MM.1S (cell line): ENCODE measurements at regions not wholly inside any gene's neighbourhood (a gene's known extent, or its start where the extent isn't known, plus 50 kb on each side); places are given as distances from the start of the nearest gene placed in this dataset.

Experiments
- DNase-seq: peaks from one replicate; pipeline ENCODE4 v3.0.0-alpha.2; 2015
- H2AFZ ChIP-seq: fragments of 300-600 bp; sonication (generic); 2 replicates; pipeline ENCODE4 v1.6.0; 2016; ENCODE audit warnings: antibody characterized with exemption, low read length
- H3F3A ChIP-seq: fragments of 300-600 bp; sonication (generic); 2 replicates; pipeline ENCODE4 v1.6.1; 2016; ENCODE audit warnings: mild to moderate bottlenecking, antibody characterized with exemption, low read length, moderate library complexity, mixed read lengths; ENCODE audit not compliant: insufficient read depth
- H3K27ac ChIP-seq: fragments of 300-600 bp; sonication (generic); 2 replicates; pipeline ENCODE4 v1.5.1; 2016; ENCODE audit warnings: mild to moderate bottlenecking, low read length
- H3K27me3 ChIP-seq: fragments of 300-600 bp; sonication (generic); replicated peaks from 2 replicates; pipeline ENCODE4 v1.6.0; 2016; ENCODE audit warnings: low read length; ENCODE audit not compliant: insufficient read depth
- H3K36me3 ChIP-seq: fragments of 300-600 bp; sonication (generic); replicated peaks from 2 replicates; pipeline ENCODE4 v1.6.1; 2016; ENCODE audit warnings: mild to moderate bottlenecking, low read length, mixed read lengths; ENCODE audit not compliant: insufficient read depth
- H3K4me1 ChIP-seq: fragments of 300-600 bp; sonication (generic); 2 replicates; pipeline ENCODE4 v1.6.1; 2016; ENCODE audit warnings: low read length, mixed read lengths
- H3K4me2 ChIP-seq: fragments of 300-600 bp; sonication (generic); 2 replicates; pipeline ENCODE4 v1.6.0; 2016; ENCODE audit warnings: low read depth, low read length
- H3K4me3 ChIP-seq: fragments of 300-600 bp; sonication (generic); 2 replicates; pipeline ENCODE4 v1.5.1; 2016; ENCODE audit warnings: low read length, mixed read lengths
- H3K79me2 ChIP-seq: fragments of 300-600 bp; sonication (generic); 2 replicates; pipeline ENCODE4 v1.6.1; 2016; ENCODE audit warnings: mixed run types, low read length, mixed read lengths
- H3K9ac ChIP-seq: fragments of 300-600 bp; sonication (generic); 2 replicates; pipeline ENCODE4 v1.6.1; 2016; ENCODE audit warnings: low read length, mixed read lengths
- H3K9me2 ChIP-seq: fragments of 300-600 bp; sonication (generic); replicated peaks from 2 replicates; pipeline ENCODE4 v1.6.1; 2016; ENCODE audit warnings: mild to moderate bottlenecking, low read length, mixed read lengths; ENCODE audit not compliant: insufficient read depth
- H3K9me3 ChIP-seq: fragments of 300-600 bp; sonication (generic); replicated peaks from 2 replicates; pipeline ENCODE4 v1.6.1; 2016; ENCODE audit warnings: mild to moderate bottlenecking, low read length, mixed read lengths; ENCODE audit not compliant: insufficient read depth
- H4K20me1 ChIP-seq: fragments of 300-600 bp; sonication (generic); 2 replicates; pipeline ENCODE4 v1.6.1; 2016; ENCODE audit warnings: mild to moderate bottlenecking, low read length, moderate library complexity, mixed read lengths; ENCODE audit not compliant: insufficient read depth
- EZH2 ChIP-seq: fragments of 300-600 bp; sonication (generic); optimal IDR thresholded peaks from 2 replicates; pipeline ENCODE3; 2017; ENCODE audit warnings: low read depth, mild to moderate bottlenecking, antibody characterized with exemption, low read length, mixed read lengths
- EZH2phosphoT487 ChIP-seq: fragments of 300-600 bp; sonication (generic); IDR thresholded peaks from 2 replicates; pipeline ENCODE4 v1.6.1; 2018; ENCODE audit warnings: antibody characterized with exemption, low read length
- TF ChIP-seq, protein P1 (sequence below): fragments of 300-600 bp; sonication (generic); IDR thresholded peaks from 2 replicates; pipeline ENCODE4 v1.5.1; 2016; ENCODE audit warnings: antibody characterized with exemption, low read length, mixed read lengths

DNA sequence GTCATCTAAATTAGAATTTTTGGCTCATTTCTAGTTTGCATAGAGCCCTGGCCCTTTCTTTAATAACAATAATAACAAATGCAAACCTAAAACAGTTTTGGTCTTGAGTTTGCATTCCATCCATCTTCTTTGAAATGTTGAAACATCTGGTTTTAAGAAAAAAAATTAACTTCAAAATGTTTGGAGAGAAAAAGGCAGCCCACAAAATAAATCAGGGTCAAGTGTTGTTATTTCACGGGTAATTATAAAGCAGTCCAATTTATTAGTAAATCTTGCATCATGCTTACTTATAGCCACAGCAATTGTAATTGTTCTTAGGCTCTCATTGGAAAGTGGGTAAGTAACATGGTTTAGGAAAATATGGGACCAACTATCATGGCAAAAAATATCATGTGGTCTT, 247.0 kb upstream of the MEF2C start:
- no peaks in the 10 kb centered on the region for H3K79me2 ChIP-seq
- H3K4me3 ChIP-seq = no peak overlapping the region
- no peaks in the 10 kb centered on the region for H3K36me3 ChIP-seq
- no peaks in the 10 kb centered on the region for H3F3A ChIP-seq
- no peaks in the 10 kb centered on the region for H3K4me1 ChIP-seq
- H3K27me3 ChIP-seq = no peaks in the 10 kb centered on the region
- H3K4me2 ChIP-seq = no peak overlapping the region
- no peak overlapping the region for H2AFZ ChIP-seq
- no peaks in the 10 kb centered on the region for H3K9me2 ChIP-seq
- TF ChIP-seq EZH2phosphoT487 (no peak), EZH2 (no peak)
- TF ChIP-seq, protein P1, sequence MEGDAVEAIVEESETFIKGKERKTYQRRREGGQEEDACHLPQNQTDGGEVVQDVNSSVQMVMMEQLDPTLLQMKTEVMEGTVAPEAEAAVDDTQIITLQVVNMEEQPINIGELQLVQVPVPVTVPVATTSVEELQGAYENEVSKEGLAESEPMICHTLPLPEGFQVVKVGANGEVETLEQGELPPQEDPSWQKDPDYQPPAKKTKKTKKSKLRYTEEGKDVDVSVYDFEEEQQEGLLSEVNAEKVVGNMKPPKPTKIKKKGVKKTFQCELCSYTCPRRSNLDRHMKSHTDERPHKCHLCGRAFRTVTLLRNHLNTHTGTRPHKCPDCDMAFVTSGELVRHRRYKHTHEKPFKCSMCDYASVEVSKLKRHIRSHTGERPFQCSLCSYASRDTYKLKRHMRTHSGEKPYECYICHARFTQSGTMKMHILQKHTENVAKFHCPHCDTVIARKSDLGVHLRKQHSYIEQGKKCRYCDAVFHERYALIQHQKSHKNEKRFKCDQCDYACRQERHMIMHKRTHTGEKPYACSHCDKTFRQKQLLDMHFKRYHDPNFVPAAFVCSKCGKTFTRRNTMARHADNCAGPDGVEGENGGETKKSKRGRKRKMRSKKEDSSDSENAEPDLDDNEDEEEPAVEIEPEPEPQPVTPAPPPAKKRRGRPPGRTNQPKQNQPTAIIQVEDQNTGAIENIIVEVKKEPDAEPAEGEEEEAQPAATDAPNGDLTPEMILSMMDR = no peak
- H3K9ac ChIP-seq = no peak overlapping the region
- no peaks in the 10 kb centered on the region for H3K9me3 ChIP-seq
- H3K27ac ChIP-seq = no peak overlapping the region
- DNase-seq = no peak
- no peaks in the 10 kb centered on the region for H4K20me1 ChIP-seq

DNA sequence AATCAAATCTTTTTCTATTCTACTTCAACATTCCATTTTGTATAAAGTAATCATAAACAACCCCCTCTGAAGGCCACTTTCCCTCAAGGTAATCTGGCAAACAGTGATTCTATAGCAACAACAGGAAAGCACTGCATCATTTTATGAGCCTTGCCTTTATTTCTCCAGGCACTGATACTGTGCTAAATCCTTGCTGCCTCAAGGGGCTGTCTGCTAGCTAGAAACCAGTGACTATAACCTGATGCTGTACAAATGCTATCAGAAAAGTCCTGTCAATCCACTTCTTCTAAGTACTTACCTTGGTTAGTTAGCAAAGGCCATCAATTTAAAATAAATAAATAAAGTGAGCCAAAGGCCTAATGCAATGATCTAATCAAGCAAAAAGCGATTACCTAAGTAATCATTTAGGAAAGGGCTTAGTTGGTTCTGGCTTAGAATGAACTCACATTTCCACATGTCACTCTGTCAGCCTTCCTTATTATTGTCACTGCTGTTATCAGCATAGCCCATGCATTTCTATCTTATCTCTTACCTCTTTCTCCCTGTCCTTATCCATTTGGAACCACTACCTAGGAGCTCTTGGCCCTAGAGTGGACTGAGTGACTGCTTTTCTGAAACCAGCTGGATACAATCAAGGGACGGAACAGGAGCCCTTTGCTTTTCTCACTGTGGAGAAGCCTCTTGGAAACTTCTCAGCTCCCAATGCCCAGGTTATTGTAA, 246.1 kb upstream of the MEF2C start:
- H3K36me3 ChIP-seq = no peaks in the 10 kb centered on the region
- no peaks in the 10 kb centered on the region for H3K9me3 ChIP-seq
- H3F3A ChIP-seq = no peaks in the 10 kb centered on the region
- no peak overlapping the region for H3K4me2 ChIP-seq
- H3K4me1 ChIP-seq = no peaks in the 10 kb centered on the region
- H3K27me3 ChIP-seq = no peaks in the 10 kb centered on the region
- H3K79me2 ChIP-seq = no peaks in the 10 kb centered on the region
- TF ChIP-seq EZH2phosphoT487 = no peak
- TF ChIP-seq, protein P1 = no peak
- TF ChIP-seq EZH2 = no peak
- no peak overlapping the region for H2AFZ ChIP-seq
- H4K20me1 ChIP-seq = no peaks in the 10 kb centered on the region
- no peak for DNase-seq
- H3K27ac ChIP-seq = no peak overlapping the region
- no peak overlapping the region for H3K9ac ChIP-seq
- no peaks in the 10 kb centered on the region for H3K9me2 ChIP-seq
- H3K4me3 ChIP-seq = no peak overlapping the region

DNA sequence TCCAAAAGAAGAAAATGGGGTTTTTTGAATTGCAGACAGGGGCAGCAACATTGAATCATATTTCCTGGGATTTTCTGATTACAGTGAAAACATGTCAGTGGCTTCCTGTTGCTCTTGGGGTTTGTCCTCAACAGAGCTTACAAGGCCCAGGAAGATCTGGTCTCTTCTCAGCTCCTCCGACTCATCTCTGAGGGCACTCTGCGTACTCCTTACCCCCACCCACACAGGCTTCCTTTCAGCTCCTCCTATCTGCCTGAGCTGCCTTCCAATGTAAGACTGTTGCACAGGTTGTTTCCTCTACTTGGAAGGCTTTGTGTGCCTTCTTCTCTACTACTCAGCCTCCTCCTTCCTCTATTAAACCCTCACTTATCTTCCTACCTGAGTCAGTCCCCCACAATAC, 245.1 kb upstream of the MEF2C start:
- Histone ChIP-seq H3K9ac (no peak overlapping the region), H3K4me3 (no peak overlapping the region), H2AFZ (no peak overlapping the region), H3K9me2 (no peaks in the 10 kb centered on the region), H3K36me3 (no peaks in the 10 kb centered on the region), H3F3A (no peaks in the 10 kb centered on the region), H3K79me2 (no peaks in the 10 kb centered on the region), H3K27ac (no peak overlapping the region), H4K20me1 (no peaks in the 10 kb centered on the region), H3K27me3 (no peaks in the 10 kb centered on the region), H3K4me1 (no peaks in the 10 kb centered on the region), H3K9me3 (no peaks in the 10 kb centered on the region), H3K4me2 (no peak overlapping the region)
- no peak for DNase-seq
- TF ChIP-seq EZH2phosphoT487 (no peak), EZH2 (no peak)
- TF ChIP-seq, protein P1 = no peak
